Loucy (cell line): ENCODE measurements at regions not wholly inside any gene's neighbourhood (a gene's known extent, or its start where the extent isn't known, plus 50 kb on each side); places are given as distances from the start of the nearest gene placed in this dataset.

Experiments used
- EZH2phosphoT487 ChIP-seq: fragments of 200-600 bp; IDR thresholded peaks from 2 replicates; pipeline ENCODE4 v1.6.1; 2018; ENCODE audit warnings: antibody characterized with exemption, mild to moderate bottlenecking, moderate library complexity, borderline replicate concordance
- TF ChIP-seq, protein P1 (sequence below): fragments of 200-600 bp; sonication (generic); conservative IDR thresholded peaks from 2 replicates; pipeline ENCODE4 v1.5.1; 2014; ENCODE audit warnings: mild to moderate bottlenecking, antibody characterized with exemption, low read length

DNA sequence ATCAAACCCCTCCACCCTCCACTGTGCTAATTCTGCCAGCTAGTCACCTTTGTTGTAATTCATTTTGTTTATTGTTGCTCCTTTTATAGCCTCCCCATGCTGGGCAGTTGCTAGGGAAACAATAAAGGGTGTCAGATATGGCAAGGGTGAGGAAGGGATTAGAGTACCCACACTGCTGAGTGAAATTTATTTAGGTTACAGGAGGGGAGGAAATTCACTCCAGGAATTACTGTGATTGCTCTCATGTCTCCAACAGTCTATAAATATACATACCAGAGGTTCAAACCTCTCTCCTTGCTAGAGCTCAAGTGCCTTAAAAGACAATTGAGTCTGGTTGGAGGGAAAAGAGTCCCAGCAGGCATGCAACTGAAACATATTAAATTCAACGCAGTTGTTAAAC, 90.6 kb upstream of the ADGRF1 start:
- TF ChIP-seq, protein P1, sequence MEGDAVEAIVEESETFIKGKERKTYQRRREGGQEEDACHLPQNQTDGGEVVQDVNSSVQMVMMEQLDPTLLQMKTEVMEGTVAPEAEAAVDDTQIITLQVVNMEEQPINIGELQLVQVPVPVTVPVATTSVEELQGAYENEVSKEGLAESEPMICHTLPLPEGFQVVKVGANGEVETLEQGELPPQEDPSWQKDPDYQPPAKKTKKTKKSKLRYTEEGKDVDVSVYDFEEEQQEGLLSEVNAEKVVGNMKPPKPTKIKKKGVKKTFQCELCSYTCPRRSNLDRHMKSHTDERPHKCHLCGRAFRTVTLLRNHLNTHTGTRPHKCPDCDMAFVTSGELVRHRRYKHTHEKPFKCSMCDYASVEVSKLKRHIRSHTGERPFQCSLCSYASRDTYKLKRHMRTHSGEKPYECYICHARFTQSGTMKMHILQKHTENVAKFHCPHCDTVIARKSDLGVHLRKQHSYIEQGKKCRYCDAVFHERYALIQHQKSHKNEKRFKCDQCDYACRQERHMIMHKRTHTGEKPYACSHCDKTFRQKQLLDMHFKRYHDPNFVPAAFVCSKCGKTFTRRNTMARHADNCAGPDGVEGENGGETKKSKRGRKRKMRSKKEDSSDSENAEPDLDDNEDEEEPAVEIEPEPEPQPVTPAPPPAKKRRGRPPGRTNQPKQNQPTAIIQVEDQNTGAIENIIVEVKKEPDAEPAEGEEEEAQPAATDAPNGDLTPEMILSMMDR, result no peak
- no peak for TF ChIP-seq EZH2phosphoT487
